Pons (tissue), 1 donor: ENCODE measurements at regions not wholly inside any gene's neighbourhood (a gene's known extent, or its start where the extent isn't known, plus 50 kb on each side); places are given as distances from the start of the nearest gene placed in this dataset.
"Not testable (repeated sequence)": the region's sequence is repeated elsewhere in the genome, so short reads cannot be mapped to it uniquely, and the experiment has no call there.

Experiments
- DNase-seq: peaks from one replicate; pipeline ENCODE4 v3.0.0-alpha.2; 2016; ENCODE audit warnings: low spot score

GRCh38 chr5:90285581-90285980 lies 124.0 kb downstream of the CETN3 start:
- no peak for DNase-seq

- no peak for DNase-seq
Observed at GRCh38 chr5:90284375-90284774, 125.2 kb downstream of the CETN3 start.

GRCh38 chr5:90279091-90279490 lies 130.5 kb downstream of the CETN3 start:
- no peak for DNase-seq

- DNase-seq = no peak
Observed at GRCh38 chr5:90274216-90274615, 135.3 kb downstream of the CETN3 start.

GRCh38 chr5:90267646-90268045 lies 141.9 kb downstream of the CETN3 start:
- DNase-seq = no peak

GRCh38 chr5:90265545-90265857 lies 144.1 kb downstream of the CETN3 start:
- no peak for DNase-seq

- DNase-seq = peak; percentile 75
Observed at GRCh38 chr5:90264689-90265544, 144.6 kb downstream of the CETN3 start.

GRCh38 chr5:90263102-90263820 lies 146.3 kb downstream of the CETN3 start:
- no peak for DNase-seq

- no peak for DNase-seq
Observed at GRCh38 chr5:90251447-90251846, 158.1 kb downstream of the CETN3 start.

GRCh38 chr5:90248640-90249039 lies 160.9 kb downstream of the CETN3 start:
- no peak for DNase-seq

- DNase-seq = not testable (repeated sequence)
Observed at GRCh38 chr5:90243848-90244247, 165.7 kb downstream of the CETN3 start.

- DNase-seq = no peak
Observed at GRCh38 chr5:90233476-90233875, 176.1 kb downstream of the CETN3 start.

- DNase-seq = no peak
Observed at GRCh38 chr5:90231688-90232087, 177.9 kb downstream of the CETN3 start.

- DNase-seq = no peak
Observed at GRCh38 chr5:90227683-90228082, 181.9 kb downstream of the CETN3 start.

- peak; percentile 4 for DNase-seq
Observed at GRCh38 chr5:90226433-90227099, 183.0 kb downstream of the CETN3 start.

- no peak for DNase-seq
Observed at GRCh38 chr5:90224342-90224741, 185.2 kb downstream of the CETN3 start.

GRCh38 chr5:90223756-90224155 lies 185.8 kb downstream of the CETN3 start:
- no peak for DNase-seq

GRCh38 chr5:90221951-90222350 lies 187.6 kb downstream of the CETN3 start:
- DNase-seq = no peak

- no peak for DNase-seq
Observed at GRCh38 chr5:90220554-90220953, 189.0 kb downstream of the CETN3 start.

- no peak for DNase-seq
Observed at GRCh38 chr5:90214991-90215390, 194.6 kb downstream of the CETN3 start.

- not testable (repeated sequence) for DNase-seq
Observed at GRCh38 chr5:90208323-90208722, 201.2 kb downstream of the CETN3 start.

- no peak for DNase-seq
Observed at GRCh38 chr5:90201923-90202322, 207.6 kb downstream of the CETN3 start.
